DND-41 (cell line): ENCODE measurements at regions not wholly inside any gene's neighbourhood (a gene's known extent, or its start where the extent isn't known, plus 50 kb on each side); places are given as distances from the start of the nearest gene placed in this dataset.

Experiments used
- CTCF ChIP-seq: IDR thresholded peaks from 2 replicates; pipeline ENCODE4 v1.5.1; 2012; ENCODE audit warnings: borderline replicate concordance, low read length, moderate library complexity, mild to moderate bottlenecking; ENCODE audit not compliant: poor library complexity, severe bottlenecking; ENCODE audit errors: extremely low read depth
- EZH2 ChIP-seq: IDR thresholded peaks from 3 replicates; pipeline ENCODE4 v1.6.1; 2012; ENCODE audit warnings: borderline replicate concordance, low read depth, mild to moderate bottlenecking, moderate library complexity, low read length, inconsistent platforms; ENCODE audit not compliant: severe bottlenecking

- no peak for TF ChIP-seq EZH2
- TF ChIP-seq CTCF, result no peak
These were observed 1781.3 kb upstream of the CELF4 start for GRCh38 chr18:39346916-39347315.
